GM19452 (cell line): ENCODE measurements at regions not wholly inside any gene's neighbourhood (a gene's known extent, or its start where the extent isn't known, plus 50 kb on each side); places are given as distances from the start of the nearest gene placed in this dataset.
"Not testable (repeated sequence)": the region's sequence is repeated elsewhere in the genome, so short reads cannot be mapped to it uniquely, and the experiment has no call there.

Experiments used
- ATAC-seq: cut with Tn5 transposase; IDR thresholded peaks from one replicate; pipeline ENCODE4 v1.9.1; 2021; ENCODE audit not compliant: unreplicated experiment

DNA sequence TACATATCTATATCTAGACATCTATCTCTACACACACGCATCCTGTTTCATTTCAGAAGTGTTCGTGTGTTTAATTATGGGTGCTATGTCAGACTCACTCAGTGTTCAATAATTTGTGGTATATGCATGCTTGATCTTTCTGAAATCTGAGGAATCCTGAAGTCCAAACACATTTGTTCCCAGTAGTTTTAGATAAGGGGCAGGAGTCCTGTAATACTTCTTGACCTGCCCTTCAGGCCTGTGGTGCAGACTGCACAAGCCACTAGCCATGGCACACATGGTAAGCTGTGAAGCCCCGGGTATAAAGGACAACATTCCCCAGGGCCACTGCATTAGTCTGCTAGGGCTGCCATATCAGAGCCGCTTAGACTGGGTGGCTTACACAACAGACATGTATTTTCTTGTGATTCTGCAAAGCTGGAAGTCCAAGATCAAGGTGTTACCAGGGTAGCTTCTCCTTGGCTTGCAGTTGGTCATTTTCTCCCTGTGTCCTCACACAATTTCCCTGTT is 267.2 kb downstream of the RHOU start:
- no peak for ATAC-seq

DNA sequence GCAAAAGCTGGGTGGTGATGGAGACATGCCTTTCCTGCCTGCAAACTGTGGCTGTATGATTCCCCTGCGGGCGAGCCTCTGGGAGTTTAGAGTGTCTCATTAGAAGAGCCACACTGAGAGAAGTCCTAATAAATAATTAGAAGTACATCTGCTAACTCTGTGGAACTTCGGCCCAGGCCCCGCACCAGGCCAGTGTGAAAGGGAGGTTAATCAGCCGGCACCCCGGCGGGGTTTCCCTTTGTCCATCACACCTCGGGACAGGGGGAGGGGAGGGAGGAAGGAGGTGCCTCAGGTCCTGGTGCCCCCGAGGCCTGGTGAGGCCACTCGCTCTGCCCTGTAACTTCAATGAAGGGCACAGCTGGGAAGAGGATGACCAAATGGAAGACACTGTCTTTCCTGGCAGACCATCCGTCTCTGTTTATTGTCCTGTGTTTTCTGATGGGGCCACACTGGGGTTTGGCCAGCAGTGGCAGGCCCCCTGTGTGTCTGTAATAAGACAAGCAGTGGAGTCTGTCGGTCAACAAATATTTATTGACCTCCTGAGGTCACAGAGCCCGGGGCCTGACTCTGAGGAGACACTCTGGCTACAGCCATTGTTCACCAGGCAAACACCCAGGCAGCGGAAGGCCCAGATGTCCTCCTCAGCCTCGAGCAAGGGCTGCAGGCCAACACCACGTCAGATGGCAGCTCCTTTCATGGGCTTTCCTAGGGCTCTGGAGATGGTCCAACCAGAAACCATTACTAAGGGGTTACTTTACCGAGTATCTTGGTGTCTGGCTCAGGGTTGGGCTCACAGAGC is 267.5 kb upstream of the RAB4A start:
- ATAC-seq = no peak

DNA sequence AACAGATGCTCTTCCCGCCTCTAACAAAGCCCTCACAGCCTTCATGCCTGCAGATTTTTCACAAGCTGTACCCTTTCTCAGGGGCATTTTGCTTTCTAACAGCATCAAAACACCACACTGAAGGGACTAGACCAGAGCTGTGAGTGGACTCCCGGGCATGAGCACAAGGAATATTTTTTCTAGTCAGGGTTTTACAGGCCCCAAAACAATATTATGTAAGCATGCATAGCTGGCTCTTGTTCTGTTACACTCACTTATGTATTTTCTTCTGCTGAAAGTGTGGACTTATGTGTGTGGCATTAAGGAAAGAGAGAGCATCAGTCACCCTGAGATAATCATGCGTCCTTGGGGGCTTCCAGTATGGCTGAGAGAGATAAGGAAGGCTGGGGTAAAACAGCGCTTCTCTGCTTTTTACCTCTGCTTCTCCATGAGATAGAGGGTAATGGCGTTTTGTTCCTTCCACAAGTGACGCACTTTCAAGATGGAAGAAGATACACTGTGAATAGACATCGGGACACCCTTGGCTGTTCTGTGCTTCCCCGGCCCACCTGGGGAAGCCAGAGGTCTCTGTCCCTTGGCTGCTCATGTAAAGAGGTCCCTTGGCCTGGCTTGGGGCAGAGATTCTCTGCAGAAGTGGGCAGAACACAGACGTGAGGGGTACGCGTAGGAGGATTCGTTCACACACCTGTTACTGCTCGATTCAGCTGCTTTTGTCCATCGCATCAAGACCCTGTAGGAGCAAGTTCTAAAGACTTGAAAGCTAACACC is 266.7 kb upstream of the RAB4A start:
- ATAC-seq = no peak

DNA sequence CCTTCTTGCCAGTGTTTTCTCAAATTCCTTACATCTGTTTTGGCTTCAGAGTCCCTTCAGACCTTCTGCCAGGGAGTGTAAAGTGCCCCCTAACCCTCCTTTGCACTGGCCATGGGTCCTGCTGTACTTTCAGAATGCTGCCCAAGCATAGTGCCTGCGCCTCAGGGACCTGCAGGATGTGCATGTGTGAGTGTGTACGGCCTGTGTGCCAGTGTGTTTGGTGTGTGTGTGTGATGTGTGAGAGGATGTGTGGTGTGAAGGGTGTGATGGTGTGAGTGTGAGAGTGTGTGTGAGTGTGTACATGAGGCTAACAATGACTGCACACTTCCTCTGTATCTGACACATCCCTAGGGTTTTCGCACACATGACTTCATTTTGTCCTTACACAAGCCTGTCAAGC is 265.8 kb upstream of the RAB4A start:
- no peak for ATAC-seq

DNA sequence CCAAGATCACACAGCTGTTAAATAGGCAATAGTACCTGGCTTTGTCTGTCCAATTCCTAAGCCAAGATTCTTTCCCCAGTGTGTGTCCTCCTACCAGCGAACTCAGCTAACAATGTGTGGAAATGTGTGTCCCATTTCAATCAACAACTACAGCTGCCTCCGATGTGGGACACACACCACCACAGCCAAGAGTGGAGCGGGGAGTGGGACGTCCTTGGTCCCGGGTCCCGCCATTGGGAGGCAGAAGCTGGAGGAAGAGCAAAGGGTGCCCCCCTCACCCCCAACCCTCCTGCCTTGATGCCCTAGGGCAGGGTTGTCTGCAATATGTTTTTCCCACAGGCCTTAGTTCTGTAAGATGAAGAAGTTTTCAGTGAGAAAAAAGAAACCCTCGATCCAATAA is 265.4 kb upstream of the RAB4A start:
- no peak for ATAC-seq

DNA sequence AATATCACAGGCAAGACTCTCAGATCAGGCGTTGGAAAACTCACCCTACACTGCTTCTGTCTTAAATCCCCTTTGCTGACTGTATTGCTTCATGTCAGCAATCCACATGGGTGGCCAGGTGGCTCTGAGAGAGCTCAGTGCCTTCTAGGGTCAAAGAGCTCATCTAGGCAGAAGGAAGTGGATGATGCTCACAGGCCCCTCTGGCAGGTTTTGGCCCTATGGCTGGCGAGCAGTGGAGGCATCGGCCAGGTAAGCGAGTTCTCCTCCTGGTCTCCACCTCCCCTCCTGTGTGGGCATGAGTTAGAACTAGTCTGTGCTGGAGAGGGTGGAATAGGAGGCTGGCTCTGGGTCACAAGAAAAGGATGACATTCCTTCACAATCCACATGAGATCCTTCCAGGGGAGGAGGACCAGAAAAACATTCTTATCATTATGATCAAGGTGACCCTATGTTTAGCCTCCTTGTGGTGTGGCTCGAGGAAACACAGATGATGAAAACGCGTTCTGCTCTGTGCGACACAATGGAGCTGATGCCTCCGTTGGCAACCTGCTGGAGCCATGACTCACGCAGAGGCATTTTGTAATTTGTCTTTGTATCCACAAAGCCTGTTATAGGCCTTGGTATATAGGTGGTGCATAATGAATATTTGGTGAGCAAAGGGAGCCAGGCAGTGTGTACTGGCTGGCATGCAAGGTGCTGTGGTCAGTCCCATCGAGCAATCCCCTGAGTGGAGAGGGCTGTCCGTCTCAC is 264.6 kb upstream of the RAB4A start:
- ATAC-seq = no peak

DNA sequence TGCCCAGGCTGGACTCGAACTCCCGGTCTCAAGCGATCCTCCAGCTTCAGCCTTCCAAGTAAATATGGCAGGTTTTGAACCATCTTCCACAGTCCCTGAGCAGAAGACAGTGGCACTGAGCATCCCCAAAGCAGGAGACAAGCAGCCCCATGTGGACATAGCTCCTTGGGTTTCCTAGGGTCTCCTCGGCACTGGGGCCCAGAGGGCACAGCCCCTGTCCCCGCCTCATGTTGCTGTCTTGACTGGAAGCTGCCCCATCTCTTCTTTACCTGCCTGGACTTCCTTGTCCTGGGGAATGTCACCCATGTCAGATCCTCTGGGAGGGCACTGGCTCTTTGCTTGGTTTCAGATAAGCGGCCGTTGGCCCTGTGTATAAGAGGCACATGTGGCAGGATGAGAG is 263.7 kb upstream of the RAB4A start:
- ATAC-seq = no peak

DNA sequence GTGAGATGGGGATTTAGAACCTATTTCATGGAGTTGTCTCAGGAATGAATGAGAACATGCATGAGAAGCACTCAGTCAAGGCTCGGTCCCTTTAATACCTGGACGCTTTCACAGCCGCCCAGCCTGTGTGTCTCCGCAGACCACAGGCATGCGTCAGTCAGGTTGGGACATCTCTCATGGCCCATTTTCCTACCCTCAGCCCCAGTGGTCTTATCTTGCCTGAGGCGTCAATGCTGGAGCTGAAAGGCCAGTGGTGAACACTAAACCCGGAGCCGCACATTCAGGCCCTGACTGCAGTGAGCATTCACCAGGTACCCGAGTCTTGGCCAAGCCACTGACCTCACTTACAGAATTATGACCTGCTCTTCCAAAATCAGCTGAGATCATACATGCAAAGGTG is 263.2 kb upstream of the RAB4A start:
- no peak for ATAC-seq

DNA sequence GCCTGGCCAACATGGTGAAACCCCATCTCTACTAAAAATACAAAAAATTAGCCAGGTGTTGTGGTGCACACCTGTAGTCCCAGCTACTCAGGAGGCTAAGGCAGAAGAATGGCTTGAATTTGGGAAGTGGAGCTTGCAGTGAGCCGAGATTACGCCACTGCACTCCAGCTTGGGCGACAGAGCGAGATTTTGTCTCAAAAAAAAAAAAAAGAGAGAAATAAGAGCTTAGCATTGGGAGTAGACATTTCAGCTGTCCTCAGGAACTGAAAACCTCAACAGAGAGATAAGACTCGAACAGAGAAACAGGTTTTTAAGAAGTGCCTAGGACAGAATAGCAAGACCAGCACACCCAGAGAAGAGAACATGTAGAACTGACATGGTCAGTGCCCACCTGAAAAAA is 262.6 kb upstream of the RAB4A start:
- ATAC-seq = not testable (repeated sequence)

DNA sequence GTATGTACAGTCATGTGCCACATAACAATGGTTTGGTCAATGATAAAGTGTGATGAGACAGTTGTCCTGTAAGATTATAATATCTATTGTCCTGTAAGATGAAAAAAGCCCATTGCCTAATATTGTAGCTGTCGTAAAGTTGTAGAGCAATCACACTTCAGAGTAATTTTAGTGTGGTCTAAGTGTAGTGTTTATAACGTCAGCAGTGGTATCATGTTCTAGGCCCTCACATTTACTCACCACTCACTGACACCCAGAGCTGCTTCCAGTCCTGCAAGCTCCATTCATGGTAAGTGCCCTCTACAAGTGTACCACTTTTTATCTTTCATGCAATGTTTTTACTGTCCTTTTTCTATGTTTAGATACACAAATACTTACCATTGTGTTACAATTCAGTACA is 259.9 kb upstream of the RAB4A start:
- ATAC-seq = no peak

DNA sequence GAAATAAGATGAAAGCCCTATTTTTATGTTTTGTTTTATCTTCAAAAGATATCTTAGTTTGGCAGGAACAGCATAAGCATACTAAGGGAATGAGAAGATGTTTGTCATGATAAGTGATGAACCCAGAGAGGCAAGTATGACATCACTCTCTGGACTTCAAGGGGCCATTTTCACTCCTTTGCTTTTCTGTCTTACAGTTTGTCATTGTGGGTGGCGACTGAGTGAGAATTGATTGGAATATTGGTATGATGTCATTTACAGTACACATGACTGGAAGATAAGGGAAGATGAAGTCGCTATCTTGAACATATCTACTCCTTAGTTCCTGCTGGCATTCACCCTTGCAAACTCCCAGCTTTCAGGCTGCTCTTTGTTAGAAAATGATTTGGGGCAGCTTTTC is 258.1 kb upstream of the RAB4A start:
- ATAC-seq = no peak

DNA sequence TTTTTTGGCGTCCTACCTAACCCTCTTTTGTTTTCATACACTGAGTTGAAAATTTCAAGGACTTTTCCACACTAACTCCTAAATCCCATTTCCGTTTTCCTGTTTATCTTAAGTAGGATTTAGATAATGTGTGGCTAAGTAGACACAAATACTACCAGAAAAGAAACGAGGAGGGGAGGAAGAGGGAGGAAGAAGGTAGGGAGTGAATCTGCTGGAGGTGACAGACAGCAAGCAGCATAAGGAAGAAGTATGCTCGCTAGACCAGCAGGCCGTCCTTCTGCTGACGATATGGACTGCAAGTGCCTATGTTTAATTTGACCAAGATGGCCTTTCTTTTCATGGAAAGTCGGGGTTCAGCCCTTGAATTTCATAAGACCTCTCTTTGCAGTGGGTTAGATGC is 256.9 kb upstream of the RAB4A start:
- no peak for ATAC-seq

DNA sequence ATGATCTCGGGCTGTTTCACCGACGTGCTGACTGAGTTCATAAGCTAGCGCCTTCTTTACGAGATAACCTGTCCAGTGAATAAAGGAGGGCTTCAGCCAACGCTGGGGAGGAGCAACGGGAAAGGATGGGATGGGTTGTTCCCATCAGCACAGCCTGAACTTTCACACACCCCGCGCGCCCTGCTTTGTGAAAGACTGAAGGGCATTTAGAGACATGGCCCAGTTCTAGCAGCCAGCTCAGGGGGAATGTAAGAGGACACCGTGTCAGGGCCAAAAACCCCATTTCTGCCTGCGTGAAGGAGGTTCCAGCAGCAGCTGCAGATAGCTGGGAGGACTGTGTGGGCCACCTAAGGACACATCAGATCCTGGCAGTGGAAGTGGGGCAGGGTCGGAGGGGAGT is 255.1 kb upstream of the RAB4A start:
- no peak for ATAC-seq

DNA sequence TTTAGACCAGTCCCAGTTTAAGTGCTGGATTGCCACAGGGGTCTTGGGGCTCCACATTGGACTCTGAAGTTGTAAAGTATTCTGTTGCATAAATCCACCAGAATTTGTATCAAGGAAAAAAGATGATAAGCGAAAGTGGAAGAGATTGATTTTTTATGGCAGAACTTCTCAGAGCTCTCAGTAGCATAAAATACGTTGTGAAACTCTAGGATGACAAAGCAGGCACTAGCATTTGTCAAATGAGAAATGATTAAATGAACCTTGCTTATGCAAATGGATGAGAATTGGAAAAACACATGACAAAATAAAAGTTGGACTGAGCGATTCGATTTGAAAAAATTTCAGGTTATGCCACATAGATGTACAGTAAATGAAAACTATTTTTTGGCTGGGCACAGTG is 253.8 kb upstream of the RAB4A start:
- ATAC-seq = no peak

DNA sequence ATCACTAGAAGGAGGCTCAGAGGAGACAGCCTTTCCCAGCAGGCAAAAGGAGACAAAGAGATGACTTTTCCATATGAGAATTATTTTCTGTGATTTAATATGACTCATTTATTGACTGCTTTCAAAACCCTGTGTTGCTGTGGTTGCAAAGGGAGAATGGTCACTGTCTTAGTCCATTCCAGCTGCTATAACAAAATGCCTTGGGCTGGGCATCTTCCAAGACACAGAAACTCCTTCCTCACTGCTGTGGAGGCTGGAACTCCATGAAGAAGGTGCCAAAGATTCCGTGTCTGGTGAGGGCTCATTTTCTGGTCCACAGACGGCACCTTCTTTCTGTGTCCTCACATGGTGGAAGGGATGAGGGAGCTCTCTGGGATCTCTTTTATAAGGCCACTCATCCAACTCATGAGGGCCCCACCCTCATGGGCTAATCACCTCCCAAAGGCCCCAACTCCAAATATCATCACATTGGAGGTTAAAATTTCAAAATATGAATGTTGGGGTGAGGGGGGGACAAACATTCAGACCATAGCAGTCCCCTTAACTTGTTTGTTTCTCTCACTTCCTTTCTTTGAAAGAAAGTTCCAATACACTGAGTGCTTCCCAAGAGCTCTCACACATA is 252.1 kb upstream of the RAB4A start:
- ATAC-seq = no peak

DNA sequence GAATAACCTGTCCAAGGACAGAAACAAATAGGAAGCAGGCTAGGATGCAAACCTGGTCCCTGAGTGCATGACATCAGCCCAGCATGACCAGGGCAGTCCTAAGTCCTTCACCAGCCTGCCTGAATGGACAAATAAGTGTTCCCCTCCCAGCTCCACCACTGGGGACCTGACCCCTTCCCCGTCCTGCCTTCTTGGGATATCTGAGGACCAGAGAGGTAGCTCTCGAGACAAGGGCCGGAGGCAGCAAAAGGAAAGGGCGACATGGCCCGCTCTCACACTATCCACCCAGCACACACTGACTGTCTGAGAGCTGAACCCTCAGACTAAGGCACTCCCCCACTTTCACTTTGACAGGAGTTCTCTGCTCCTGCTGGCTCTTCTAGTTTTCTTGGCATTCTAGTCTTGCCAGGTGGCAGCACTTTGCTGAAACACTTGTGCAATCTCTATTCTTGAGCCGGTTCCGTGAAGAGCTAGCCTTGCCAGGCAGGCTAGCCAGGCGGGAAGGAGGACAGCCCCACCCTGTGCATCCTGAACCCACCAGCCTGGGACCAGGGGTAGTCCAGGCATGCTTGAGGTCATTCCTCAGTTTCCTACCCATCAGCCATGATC is 251.1 kb upstream of the RAB4A start:
- ATAC-seq = no peak

DNA sequence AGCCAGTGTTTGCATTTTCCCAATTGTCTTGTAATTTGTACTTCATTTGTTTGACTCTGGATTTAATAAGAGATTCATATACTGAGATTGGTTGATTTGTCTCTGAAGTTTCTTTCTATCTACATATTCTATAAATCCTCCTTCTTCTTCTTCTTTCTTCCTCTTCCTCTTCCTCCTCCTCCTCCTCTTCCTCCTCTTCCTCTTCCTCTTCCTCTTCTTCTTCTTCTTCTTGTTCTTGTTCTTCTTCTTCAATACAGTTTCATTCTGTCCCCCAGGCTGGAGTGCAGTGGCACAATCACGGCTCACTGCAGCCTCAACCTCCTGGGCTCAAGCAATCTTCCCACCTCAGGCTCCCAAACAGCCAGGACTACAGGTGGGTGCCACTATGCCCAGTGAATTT is 249.9 kb upstream of the RAB4A start:
- ATAC-seq = not testable (repeated sequence)

DNA sequence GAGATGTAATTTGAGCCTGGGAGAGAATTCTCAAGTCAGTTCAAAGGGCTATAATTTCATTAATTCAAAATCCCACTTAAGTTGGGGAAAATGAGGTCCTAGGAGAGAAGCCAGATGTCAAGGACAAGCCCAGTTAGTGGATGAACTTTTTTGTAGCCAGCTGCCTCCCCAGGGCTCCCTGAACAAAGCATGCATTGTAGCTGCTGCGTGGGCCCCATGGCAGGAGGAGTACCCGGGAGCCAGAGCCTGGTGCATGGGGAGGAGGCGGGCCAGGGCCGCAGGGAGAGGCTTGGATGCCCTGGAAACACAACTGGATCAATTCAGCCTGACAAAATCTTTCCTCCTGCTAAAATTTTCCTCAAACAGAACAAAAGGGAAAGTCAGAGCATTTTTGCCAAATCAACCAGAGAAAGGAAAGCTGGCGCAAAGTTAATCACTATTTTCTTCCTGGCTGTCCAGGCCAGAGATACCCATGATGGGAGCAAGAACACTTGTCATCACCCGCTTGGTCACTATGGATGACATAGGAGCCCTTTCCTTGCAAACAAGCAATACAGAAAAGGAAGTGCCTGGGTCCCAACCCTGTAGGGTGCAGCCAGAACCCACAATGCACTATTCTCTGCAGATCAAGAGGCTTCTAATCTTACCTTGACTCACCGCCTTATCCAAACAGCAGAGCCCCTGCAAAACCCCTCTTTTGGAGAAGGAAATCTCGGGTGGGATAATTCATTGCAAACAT is 248.1 kb upstream of the RAB4A start:
- ATAC-seq = no peak

DNA sequence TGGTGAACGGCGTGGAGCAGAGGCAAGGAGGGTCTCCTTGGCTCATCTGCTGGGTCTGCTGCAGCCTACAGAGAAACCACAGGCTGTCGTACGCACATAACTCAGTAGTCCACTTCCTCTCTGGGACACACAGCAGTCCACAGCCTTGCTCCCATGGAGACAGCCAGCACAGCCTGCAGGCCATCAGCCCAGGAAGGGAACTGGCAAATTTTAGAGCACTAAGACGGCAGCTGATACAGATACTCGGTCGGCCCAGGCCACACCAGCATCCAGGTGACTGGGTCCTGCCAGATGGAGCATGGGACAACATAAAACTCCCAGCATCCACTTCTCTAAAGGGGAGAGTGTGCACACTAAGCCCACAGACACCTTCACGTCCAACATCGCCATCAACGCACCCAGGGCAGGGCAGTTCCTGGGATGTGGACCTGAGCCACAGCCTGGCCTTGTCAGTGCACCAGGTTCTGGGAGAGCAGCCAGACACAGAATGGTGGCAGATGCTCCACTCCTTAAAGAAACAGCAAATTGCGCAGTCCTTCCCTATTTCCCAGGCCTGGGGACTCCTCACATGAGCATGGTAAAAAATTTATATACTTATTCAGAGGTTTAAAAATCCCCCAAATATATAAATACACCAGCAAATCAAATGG is 247.1 kb upstream of the RAB4A start:
- no peak for ATAC-seq
